DMS 273 treated with DMSO at 0.1 percent for 48 hours (cell line): ENCODE measurements at regions not wholly inside any gene's neighbourhood (a gene's known extent, or its start where the extent isn't known, plus 50 kb on each side); places are given as distances from the start of the nearest gene placed in this dataset.
"Not testable (repeated sequence)": the region's sequence is repeated elsewhere in the genome, so short reads cannot be mapped to it uniquely, and the experiment has no call there.

Experiments
- DNase-seq: peaks from one replicate; lab custom pipeline; 2025; lab: John Stamatoyannopoulos, UW

DNA sequence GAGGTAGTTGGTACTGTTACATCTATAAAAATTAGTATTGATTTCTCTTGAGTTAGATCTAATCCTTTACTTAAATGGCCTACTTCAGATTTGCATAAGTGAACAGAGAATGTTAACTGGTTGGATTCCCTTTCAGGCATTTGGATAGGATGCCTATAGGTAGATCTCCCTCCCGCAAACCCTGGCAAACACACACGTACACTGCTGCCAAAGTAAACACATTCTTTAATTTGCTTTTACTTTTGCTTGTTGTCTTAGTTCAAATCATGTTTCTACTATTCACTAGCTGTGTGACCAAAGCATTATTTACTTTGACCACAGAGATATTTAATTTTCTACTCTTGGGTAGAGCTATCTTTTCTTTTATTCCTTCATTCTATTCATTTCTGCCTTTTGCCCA is 936.1 kb upstream of the FBXO33 start:
- no peak for DNase-seq

DNA sequence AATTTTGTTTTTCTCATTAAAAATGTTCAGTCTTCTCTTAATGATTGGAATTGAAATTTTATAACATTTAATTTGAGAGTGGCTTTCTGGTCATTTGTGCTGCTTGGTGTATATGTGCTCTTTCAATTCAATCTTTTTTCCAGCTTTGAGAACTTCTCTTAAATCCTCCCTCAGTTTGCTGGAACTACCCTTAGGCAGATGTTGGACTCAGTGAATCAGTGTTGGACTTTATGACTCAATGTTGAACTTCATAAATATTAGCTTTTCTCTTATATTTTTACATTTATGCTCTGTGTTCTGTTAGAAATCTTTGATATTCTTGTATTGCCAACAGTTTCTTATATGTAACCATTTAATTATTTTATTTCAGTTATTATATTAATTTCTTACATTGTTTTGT is 935.5 kb upstream of the FBXO33 start:
- DNase-seq, result no peak

DNA sequence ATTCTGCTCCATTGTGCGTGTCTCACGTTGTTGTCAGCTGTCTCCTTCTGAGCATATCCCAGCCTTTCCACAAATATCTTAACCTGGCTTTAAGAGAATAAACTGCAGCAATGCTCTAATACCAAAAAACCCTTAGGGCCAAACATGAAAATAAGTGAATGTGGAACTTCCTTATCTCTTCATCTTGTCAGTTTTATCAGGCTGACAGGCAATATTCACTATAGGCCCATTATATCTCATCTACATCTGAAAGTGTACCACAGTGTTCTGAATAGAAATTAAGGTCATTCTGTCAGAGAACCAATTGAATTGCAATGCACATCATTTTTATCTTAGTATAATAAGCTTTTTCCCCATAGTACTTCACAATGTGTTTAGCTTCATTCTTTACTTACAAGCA is 933.1 kb upstream of the FBXO33 start:
- no peak for DNase-seq

DNA sequence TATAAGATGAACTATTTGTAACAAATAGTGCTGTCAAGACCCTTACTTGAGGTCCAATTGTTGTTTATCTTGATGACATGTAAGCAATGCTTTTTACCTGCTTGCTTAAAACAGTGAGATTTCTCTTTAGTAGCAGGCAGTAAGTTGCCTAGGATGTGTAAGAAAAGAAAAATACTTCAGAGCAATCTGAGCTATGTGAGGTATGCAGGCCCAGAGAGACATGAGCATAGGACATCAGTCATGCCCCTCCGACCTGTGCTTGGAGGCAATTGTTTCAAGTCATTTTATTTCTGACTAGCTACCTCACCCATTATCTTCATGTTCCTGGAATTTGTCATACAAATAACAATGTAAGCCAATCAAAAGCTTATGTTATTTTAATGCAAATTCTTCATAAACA is 930.6 kb upstream of the FBXO33 start:
- DNase-seq, result no peak

DNA sequence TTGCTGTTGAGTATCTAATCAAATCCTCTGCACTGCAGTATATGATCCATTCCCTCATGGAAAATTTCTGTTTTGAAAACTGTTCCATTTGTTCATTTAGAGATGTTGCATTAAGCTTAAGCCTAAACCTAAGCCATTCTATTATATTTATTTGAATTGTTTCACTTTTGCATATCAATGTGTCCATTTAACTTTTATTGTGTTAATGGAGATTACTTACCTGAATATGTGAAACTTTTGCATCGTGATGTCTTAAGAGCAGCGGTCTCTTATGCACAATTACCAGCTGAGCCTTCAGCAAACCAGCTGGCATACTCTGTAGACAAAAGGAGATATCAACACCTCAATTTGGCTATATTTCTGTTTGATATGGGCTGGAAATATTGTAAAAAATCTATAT is 922.5 kb upstream of the FBXO33 start:
- DNase-seq, result no peak

DNA sequence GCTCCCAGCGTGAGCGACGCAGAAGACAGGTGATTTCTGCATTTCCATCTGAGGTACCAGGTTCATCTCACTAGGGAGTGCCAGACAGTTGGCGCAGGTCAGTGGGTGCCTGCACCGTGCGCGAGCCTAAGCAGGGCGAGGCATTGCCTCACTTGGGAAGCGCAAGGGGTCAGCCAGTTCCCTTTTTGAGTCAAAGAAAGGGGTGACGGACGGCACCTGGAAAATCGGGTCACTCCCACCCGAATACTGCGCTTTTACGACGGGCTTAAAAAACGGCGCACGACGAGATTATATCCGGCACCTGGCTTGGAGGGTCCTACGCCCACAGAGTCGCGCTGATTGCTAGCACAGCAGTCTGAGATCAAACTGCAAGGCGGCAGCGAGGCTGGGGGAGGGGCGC is 915.9 kb upstream of the FBXO33 start:
- DNase-seq, result not testable (repeated sequence)

DNA sequence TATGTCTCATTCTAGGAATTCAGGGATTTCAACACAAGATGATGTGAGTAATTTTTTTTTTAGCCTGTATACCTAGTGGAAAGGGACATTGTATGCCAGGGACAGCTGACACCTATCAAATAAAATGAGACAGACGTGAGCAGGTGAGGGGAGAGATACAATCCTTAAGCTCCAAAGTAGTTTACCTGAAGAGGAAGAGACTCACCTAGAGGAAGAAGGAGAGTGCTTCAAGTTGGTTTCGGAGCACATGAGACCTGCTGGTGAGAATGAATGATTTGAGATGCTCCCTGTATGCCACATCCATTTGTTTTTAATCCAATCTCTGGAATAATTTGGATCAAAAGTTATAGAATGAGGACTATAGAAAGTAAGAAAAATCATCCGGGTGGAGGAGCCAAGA is 915.4 kb upstream of the FBXO33 start:
- no peak for DNase-seq

DNA sequence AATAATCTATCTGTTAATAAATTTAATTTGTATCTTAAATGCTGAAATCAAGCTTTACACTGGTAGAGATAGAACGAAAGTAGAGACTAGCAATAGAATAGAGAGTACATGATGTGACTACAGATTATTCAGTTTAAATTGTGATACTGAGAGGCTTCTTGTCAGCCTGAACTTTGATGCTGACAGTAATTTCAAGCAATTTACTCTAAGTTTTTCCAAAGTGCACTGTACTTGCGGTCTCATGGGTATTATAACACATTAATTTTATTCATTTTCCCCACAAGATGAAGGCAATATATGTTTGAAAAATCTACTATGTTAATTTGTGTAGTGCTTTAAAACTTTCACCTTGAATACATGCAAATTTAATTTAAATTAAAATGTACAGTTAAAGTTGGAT is 914.0 kb upstream of the FBXO33 start:
- DNase-seq, result no peak

DNA sequence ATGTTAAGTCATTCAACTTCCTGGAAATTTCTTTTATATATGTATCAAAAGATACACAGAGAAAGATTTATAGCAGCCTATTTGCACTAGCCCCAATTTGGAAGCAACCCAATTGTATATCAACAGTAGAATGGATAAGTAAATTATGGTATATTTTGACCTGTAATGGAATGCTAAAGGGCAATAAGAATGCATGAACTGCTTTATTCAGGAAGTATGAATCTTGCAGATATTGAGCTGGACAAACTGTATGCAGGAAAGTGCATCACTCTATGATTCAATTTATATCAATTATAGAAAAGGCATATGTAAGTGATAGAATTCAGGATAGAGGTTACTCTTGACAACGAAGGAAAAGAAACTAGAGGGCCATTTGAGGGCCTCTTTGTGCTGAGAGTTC is 913.1 kb upstream of the FBXO33 start:
- DNase-seq, result no peak

DNA sequence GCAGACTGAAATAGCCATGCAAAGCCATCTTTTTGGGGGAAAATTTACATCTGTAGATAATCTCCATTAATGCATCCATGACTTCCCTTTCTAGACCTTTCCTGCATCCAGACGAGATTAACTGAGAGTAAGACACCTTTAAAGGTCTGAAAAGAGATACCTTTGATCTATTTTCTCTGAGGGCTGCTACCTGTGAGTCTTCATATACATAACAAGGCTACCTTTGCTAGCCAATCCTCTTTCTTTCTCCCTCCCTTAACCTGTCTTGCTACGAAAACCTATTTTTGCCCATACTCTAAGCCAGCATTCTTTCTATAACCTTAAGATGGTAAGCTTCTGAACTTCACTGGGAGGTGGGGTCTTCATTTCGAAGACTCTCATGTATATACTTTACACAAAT is 908.5 kb upstream of the FBXO33 start:
- no peak for DNase-seq

DNA sequence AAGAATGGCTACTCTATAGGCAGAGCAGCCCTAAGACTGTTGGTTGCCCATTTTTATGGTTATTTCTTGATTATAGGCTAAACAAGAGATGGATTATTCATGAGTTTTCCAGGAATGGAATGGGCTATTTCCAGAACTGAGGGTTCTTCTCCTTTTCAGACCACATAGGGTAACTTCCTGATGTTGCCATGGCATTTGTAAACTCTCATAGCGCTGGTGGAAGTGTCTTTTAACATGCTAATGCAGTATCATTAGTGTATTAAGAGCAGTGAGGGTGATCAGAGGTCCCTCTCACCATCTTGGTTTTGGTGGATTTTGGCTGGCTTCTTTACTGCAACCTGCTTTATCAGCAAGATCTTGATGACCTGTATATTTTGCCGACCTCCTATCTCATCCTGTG is 904.6 kb upstream of the FBXO33 start:
- no peak for DNase-seq

DNA sequence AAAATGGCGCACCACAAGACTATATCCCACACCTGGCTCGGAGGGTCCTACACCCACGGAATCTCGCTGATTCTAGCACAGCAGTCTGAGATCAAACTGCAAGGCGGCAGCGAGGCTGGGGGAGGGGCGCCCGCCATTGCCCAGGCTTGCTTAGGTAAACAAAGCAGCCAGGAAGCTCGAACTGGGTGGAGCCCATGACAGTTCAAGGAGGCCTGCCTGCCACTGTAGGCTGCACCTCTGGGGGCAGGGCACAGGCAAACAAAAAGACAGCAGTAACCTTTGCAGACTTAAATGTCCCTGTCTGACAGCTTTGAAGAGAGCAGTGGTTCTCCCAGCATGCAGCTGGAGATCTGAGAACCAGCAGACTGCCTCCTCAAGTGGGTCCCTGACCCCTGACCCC is 894.3 kb upstream of the FBXO33 start:
- DNase-seq, result not testable (repeated sequence)

DNA sequence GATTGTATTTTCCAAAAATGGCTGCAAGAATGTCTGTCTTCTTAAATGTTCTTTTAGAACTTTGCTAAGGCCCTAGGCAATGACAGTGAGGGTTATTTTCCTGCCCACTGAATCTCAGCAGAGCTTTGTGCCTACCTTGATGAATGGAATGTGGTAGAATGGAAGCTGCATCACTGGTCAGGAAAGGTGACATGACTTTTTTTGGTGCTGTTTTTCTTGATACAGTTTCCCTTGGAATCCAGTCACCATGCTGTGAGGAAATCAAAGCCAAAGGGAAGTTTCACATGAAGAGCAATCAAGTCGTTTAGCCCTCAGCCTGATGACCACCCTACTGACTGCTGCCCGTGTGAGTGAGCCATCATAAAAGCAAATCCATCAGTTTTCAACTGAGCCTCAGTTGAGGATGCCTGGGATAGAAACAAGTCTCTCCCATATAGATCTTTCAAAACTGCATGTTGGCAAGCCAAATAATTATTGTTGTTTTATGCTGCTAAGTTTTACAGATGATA is 886.0 kb upstream of the FBXO33 start:
- DNase-seq, result no peak

DNA sequence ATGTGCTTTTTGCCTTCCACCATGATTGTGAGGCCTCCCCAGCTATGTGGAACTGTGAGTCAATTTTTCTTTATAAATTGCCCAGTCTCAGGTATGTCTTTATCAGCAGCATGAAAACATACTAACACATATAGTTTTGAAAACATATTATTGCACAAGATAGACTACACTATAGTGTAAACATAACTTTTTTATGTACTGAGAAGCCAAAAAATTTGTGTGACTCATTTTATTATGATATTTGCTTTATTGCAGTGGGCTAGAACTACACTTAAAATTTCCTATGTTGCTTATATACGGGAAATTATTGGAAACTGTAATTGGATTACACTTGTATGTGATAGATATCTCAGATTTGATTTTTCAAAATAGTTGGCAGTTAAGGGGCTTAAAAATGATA is 885.5 kb upstream of the FBXO33 start:
- no peak for DNase-seq

DNA sequence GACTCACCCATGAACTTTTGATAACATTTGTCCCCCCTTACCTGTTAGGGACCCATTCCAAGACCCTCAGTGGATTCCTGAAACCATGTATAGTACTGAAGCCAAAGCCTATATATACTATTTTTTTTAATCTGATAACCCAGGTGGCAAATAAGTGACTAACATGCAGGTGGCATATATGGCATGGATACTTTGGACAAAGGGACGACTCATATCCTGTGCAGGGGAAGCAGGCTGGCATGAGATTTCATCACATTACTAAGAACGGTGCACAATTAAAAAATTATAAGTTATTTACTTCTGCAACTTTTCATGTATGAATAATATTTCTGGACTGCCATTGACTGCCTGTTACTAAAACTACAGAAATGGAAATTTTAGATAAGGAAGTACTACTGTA is 880.1 kb upstream of the FBXO33 start:
- no peak for DNase-seq

DNA sequence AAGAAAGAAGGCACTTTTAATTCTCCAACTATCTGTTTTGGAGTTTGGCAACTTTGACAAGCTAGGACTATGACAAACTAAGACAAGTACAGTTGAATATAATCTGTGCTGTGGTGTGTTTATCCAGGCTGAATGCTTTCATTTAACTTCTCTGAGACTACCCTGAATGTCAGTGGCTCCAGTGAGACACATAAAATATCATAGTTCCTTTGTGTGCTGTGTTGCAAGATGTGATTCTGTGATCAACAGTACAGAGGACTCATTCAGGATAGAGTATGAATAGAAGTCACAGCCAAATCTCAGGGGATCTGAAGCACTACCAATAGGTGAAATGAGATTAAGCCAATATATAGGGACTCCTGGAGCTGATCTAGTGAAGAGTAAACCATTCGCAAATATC is 876.9 kb upstream of the FBXO33 start:
- no peak for DNase-seq

DNA sequence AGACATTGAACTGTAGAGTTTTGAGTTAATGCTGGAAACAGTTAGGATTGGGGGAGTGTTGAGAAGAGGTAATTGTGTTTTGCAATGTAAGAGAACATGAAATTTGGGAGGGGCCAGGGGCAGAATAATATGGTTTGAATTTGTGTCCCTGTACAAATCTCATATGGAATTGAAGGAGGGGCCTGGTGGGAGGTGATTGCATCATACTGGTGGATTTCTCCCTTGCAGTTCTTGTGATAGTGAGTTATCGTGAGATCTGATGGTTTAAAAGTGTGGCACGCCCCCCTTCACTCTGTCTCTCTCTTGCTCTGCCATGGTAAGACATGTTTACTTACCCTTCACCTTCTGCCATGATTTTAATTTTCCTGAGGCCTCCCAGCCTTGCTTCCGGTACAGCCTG is 876.0 kb upstream of the FBXO33 start:
- DNase-seq, result no peak

DNA sequence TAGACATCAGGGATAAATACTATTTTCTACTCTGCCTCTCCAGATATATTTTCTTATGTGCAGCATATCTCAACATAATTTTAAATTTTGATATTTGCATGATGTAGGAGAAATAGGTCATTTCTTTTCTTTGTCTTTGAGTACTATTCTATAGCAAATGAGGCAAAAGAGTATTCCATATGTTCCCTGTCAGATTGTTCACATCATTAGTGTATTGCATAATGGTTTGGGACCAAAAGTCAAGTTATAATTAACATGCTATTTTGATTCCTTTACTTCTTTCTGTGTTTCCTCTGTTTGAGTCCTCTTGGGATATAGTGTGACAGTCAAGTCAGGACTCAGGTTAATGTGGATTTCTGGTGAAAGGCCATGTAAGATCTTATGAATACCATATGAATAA is 864.6 kb upstream of the FBXO33 start:
- no peak for DNase-seq

DNA sequence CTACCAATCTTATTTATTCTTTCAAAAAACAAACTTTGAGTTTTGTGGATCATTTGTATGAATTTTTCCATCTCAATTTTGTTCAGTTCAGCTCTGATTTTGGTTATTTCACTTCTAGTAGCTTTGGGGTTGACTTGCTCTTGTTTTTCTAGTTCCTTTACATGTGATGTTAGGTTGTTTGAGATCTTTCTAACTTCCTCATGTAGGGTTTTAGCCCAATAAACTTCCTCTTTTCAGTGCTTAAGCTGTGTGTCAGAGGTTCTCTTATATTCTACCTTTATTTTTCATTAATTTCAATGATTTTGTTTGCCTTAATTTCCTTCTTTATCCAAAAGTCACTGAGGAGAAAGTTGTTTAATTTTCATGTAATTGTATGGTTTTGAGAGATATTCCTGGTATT is 860.4 kb upstream of the FBXO33 start:
- no peak for DNase-seq

DNA sequence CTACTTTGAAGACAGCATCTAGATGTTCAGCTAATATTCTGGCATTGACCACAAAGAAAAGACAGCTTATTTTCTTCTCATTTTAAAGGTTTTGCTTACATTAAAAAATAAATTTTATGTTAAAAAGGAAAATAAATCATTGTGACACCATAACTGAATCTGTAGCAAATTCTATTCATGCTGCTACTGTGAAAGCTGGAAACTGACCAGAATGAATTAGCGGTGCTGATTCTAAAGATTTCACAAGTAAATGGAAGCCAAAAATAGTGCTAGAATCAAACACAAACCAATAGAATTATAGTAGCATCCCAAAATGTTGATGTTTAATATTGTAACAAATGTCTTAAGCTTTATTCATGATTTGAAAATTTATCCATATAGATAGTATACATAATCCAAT is 850.0 kb upstream of the FBXO33 start:
- DNase-seq, result no peak

DNA sequence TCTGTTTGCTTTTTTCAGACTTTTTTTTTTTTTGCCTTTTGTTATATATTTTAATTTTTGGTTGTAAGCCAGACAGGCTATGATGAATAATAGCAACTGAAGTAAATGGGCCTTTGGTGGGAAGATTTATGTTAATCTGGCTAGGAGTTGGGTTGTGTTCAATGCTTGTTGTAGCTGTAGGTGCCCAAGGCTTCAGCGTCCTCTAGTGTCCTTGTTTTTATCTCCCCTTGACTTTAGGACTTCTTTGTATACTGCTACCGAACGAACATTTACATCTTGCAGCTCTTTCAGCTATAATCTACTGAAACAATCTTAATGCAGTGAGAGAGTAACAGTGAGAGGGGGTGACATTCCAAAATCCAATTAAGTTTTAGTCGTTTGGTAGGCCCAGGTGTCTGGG is 848.4 kb upstream of the FBXO33 start:
- no peak for DNase-seq

DNA sequence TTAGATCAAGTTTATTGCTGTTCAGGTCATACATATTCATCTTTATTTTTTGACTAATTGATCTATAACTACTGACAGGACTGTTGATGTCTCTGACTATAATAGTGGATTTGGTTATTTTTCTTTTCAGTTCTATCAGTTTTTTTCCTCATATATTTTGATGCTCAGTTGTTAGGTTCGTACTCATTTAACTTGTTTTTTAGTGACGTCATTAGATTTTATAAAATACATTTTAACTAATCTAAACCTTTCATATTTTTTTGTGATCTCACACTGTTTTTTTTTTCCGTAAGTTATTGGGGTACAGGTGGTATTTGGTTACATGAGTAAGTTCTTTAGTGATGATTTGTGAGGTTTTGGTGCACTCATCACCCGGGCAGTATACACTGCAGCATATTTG is 841.2 kb upstream of the FBXO33 start:
- no peak for DNase-seq

DNA sequence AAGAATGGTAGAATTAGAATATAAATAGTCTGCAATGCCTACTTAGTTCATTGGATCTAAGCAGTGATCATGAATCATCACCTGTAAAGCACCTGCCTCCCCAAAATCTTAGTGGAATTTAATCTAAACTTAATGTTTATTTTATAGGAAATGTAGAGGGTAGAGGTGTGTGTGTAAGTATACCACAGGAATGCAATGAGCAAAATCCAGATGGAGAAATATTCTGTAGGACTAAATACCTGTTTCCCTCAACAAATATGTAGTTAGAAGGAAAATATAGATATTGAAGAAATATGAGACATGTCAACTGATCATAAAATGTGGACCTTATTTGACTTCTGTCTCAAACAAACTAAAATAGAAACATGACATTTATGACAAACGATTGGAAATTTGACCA is 839.2 kb upstream of the FBXO33 start:
- DNase-seq, result no peak

DNA sequence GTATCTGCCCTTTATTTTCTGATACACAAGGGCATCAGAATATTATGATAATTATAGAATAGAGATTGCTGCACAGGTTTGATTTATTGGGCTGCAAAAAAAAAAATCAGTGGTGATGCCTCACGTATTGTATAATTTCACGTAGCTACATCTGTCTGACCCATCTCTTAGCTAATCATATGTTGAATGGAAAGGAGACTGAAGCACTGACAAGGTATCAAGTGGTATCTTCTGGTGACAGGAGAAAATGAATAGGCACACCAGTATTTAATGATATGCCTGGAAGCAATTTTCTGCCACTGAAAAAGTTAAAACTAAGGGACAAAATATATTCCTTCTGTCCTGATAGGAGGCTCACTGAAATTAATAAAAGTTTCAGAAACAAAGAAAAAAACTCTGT is 837.2 kb upstream of the FBXO33 start:
- no peak for DNase-seq

DNA sequence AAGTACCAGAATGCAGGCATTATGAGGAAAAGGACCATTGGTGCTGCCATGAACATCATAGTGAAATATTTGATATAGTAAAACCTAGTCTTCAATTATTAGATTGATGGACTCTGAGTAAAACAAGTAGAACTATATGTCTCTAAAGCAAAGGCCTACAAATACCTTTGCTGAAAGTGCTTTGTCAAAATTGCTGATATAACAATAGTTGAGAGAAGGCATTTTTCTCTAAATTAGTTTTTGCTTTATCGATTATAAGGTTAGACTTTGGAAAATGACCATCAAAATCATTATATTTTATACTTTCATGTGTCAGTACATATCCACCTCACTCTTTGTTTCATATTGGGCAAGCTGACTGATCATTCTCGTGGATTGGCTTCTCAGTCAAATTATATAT is 836.0 kb upstream of the FBXO33 start:
- no peak for DNase-seq
